ENCODE measurements at regions not wholly inside any gene's neighbourhood (a gene's known extent, or its start where the extent isn't known, plus 50 kb on each side); places are given as distances from the start of the nearest gene placed in this dataset.

DNA sequence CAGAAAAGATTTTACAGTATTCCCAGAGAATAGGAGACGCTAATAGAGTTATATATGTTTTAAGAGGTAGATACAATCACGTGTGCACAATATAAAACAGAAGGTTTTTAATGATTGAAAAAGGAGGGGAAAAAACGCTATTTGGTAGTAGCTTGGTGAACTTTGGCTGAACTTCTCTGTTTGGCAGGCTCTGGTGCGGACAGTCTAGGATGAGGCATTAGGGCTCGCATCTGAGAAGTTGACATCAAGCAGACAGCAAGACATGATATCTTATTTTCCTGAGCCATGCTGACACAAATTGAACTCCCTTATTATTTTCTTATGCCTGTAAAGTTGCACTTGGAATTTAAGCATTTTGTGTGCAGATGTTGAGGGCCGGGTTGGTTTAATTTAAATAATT lies 176.6 kb downstream of the EN1 start:
- TF ChIP-seq REST (IDR thresholded peaks at IDR 0.05) = no peak
- TF ChIP-seq, protein P1, sequence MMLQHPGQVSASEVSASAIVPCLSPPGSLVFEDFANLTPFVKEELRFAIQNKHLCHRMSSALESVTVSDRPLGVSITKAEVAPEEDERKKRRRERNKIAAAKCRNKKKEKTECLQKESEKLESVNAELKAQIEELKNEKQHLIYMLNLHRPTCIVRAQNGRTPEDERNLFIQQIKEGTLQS (IDR thresholded peaks at IDR 0.05) = no peak
- TF ChIP-seq CTCF (IDR thresholded peaks at IDR 0.05; ENCODE audit: low read depth, low read length, missing input control) = no peak
- TF ChIP-seq RAD21 (IDR thresholded peaks at IDR 0.05) = no peak
- TF ChIP-seq YY1 (IDR thresholded peaks at IDR 0.05) = no peak
- TF ChIP-seq MAX (IDR thresholded peaks at IDR 0.05) = no peak

Measured in liver (tissue), 3 donors.